H1 (cell line): ENCODE measurements at regions not wholly inside any gene's neighbourhood (a gene's known extent, or its start where the extent isn't known, plus 50 kb on each side); places are given as distances from the start of the nearest gene placed in this dataset.

Experiments used
- CTCF ChIA-PET: fragments of 300-600 bp; sonication (Branson Sonifier 250); formaldehyde crosslinking; loops from one replicate; lab custom pipeline; 2021; ENCODE audit not compliant: partially characterized antibody; lab: Charles Lee
- POLR2A ChIA-PET: fragments of 300-600 bp; sonication (Branson Sonifier 250); formaldehyde crosslinking; loops from one replicate; lab custom pipeline; 2021; ENCODE audit warnings: inconsistent platforms; ENCODE audit not compliant: partially characterized antibody; lab: Charles Lee
- DNase-seq, 2 experiments: peaks; one replicate each; pipeline versions ENCODE4 v3.0.0 to v3.0.0-alpha.2; 2010 to 2022; ENCODE audit warnings: low spot score in 2 of 2, low read depth in 1 of 2, mixed read lengths in 1 of 2
- FAIRE-seq: peaks from 2 replicates; lab custom pipeline; 2011; peaks lifted over from hg19 to GRCh38; lab: Jason Lieb, UNC
- H2AFZ ChIP-seq: 2 replicates; pipeline ENCODE4 v1.8.1; 2012; ENCODE audit warnings: low read length, inconsistent platforms
- H2AK5ac ChIP-seq: 2 replicates; pipeline ENCODE4 v1.6.1; 2013; ENCODE audit warnings: low read depth, low read length
- H2BK120ac ChIP-seq: replicated peaks from 2 replicates; pipeline ENCODE3; 2013; ENCODE audit warnings: low read depth, low read length, inconsistent platforms
- H2BK12ac ChIP-seq: 2 replicates; pipeline ENCODE4 v1.6.1; 2013; ENCODE audit warnings: low read depth, low read length
- H2BK15ac ChIP-seq: 2 replicates; pipeline ENCODE4 v1.6.1; 2013; ENCODE audit warnings: low read length
- H2BK20ac ChIP-seq: 2 replicates; pipeline ENCODE4 v1.6.1; 2013; ENCODE audit warnings: low read length
- H2BK5ac ChIP-seq: 2 replicates; pipeline ENCODE4 v1.6.1; 2013; ENCODE audit warnings: low read depth, low read length
- H3K14ac ChIP-seq: 2 replicates; pipeline ENCODE4 v1.6.1; 2013; ENCODE audit warnings: inconsistent platforms; ENCODE audit not compliant: insufficient read length
- H3K18ac ChIP-seq: 2 replicates; pipeline ENCODE4 v1.6.1; 2013; ENCODE audit warnings: low read length; ENCODE audit errors: extremely low read depth
- H3K23ac ChIP-seq: 2 replicates; pipeline ENCODE4 v1.6.1; 2013; ENCODE audit warnings: inconsistent platforms; ENCODE audit not compliant: insufficient read length
- H3K23me2 ChIP-seq: 2 replicates; pipeline ENCODE4 v1.6.1; 2013; ENCODE audit warnings: low read depth, low read length
- H3K27ac ChIP-seq: 2 replicates; pipeline ENCODE4 v1.6.1; 2011; ENCODE audit warnings: low read depth, low read length, inconsistent platforms
- H3K27me3 ChIP-seq, 4 experiments: replicated peaks in 1 of 4; 1 replicate in 1 of 4; 2 replicates in 3 of 4; pipeline versions ENCODE4 v1.6.1 to v1.8.1; 2011 to 2013; ENCODE audit warnings: low read length in 3 of 4, mild to moderate bottlenecking in 3 of 4, inconsistent platforms in 2 of 4, mixed read lengths in 2 of 4, moderate library complexity in 1 of 4; ENCODE audit not compliant: control insufficient read depth in 3 of 4, insufficient read depth in 3 of 4; ENCODE audit errors: extremely low read depth in 1 of 4
- H3K36me3 ChIP-seq, 4 experiments: 2 replicates each; pipeline versions ENCODE4 v1.6.1 to v1.8.1; 2011 to 2013; ENCODE audit warnings: mild to moderate bottlenecking in 4 of 4, low read length in 3 of 4, moderate library complexity in 2 of 4, control low read depth in 1 of 4, inconsistent platforms in 1 of 4; ENCODE audit not compliant: insufficient read depth in 4 of 4, control insufficient read depth in 2 of 4
- H3K4ac ChIP-seq: replicated peaks from 2 replicates; pipeline ENCODE3; 2013; ENCODE audit warnings: low read length, low read depth, mixed read lengths, inconsistent platforms; ENCODE audit not compliant: insufficient read length
- H3K4me1 ChIP-seq, 4 experiments: replicated peaks in 1 of 4; 1 replicate in 1 of 4; 2 replicates in 3 of 4; pipeline versions ENCODE4 v1.6.1 to v1.8.1; 2011 to 2013; ENCODE audit warnings: low read length in 3 of 4, inconsistent platforms in 2 of 4, mixed read lengths in 1 of 4; ENCODE audit not compliant: insufficient read depth in 4 of 4, control insufficient read depth in 3 of 4
- H3K4me2 ChIP-seq, 2 experiments: 2 replicates each; pipeline versions ENCODE4 v1.6.1 to v1.8.1; 2011 to 2013; ENCODE audit warnings: low read depth in 2 of 2, low read length in 2 of 2, control low read depth in 1 of 2, inconsistent platforms in 1 of 2, mild to moderate bottlenecking in 1 of 2; ENCODE audit not compliant: insufficient read depth in 1 of 2
- H3K4me3 ChIP-seq, 4 experiments: fragments of 200-600, 300-600 bp in 1 of 4; sonication (generic), shearing (Covaris generic), sonication (Bioruptor Twin) in 1 of 4; 2 replicates each; pipeline versions ENCODE4 v1.5.1 to v1.8.1; 2011 to 2016; ENCODE audit warnings: low read length in 4 of 4, low read depth in 3 of 4, control low read depth in 2 of 4, inconsistent platforms in 2 of 4, mild to moderate bottlenecking in 2 of 4, mixed read lengths in 1 of 4, moderate library complexity in 1 of 4; ENCODE audit not compliant: insufficient read depth in 2 of 4; ENCODE audit errors: extremely low read depth in 1 of 4
- H3K56ac ChIP-seq: replicated peaks from 2 replicates; pipeline ENCODE3; 2013; ENCODE audit warnings: low read depth, mild to moderate bottlenecking, mixed read lengths, low read length, inconsistent platforms; ENCODE audit not compliant: insufficient read length
- H3K79me1 ChIP-seq: 2 replicates; pipeline ENCODE4 v1.6.1; 2013; ENCODE audit warnings: low read depth, low read length, control low read depth
- H3K79me2 ChIP-seq, 2 experiments: 2 replicates each; pipeline versions ENCODE4 v1.6.1 to v1.8.1; 2012 to 2013; ENCODE audit warnings: low read length in 2 of 2, mild to moderate bottlenecking in 2 of 2, inconsistent platforms in 1 of 2; ENCODE audit not compliant: insufficient read depth in 2 of 2, control insufficient read depth in 1 of 2
- H3K9ac ChIP-seq, 4 experiments: replicated peaks in 1 of 4; 1 replicate in 1 of 4; 2 replicates in 3 of 4; pipeline versions ENCODE4 v1.6.1 to v1.8.1; 2011 to 2013; ENCODE audit warnings: low read depth in 3 of 4, low read length in 3 of 4, control low read depth in 2 of 4, mild to moderate bottlenecking in 2 of 4, moderate library complexity in 2 of 4, inconsistent platforms in 1 of 4; ENCODE audit errors: extremely low read depth in 1 of 4
- H3K9me3 ChIP-seq, 2 experiments: 2 replicates each; pipeline versions ENCODE4 v1.6.1 to v1.8.1; 2012 to 2013; ENCODE audit warnings: mild to moderate bottlenecking in 2 of 2, moderate library complexity in 2 of 2, control low read depth in 1 of 2, inconsistent platforms in 1 of 2, low read depth in 1 of 2, low read length in 1 of 2, mixed read lengths in 1 of 2; ENCODE audit not compliant: insufficient read depth in 2 of 2
- H4K20me1 ChIP-seq, 2 experiments: replicated peaks in 1 of 2; 2 replicates each; pipeline versions ENCODE3 to v1.8.1; 2011 to 2013; ENCODE audit warnings: inconsistent platforms in 2 of 2, low read length in 2 of 2, mild to moderate bottlenecking in 1 of 2; ENCODE audit not compliant: insufficient read depth in 2 of 2, control insufficient read depth in 1 of 2
- H4K5ac ChIP-seq: 2 replicates; pipeline ENCODE4 v1.6.1; 2013; ENCODE audit warnings: low read length, low read depth, mixed read lengths, inconsistent platforms; ENCODE audit not compliant: insufficient read length
- H4K8ac ChIP-seq: 2 replicates; pipeline ENCODE4 v1.8.0; 2013; ENCODE audit warnings: mild to moderate bottlenecking, moderate library complexity, low read length, inconsistent platforms; ENCODE audit not compliant: insufficient read depth; ENCODE audit errors: extremely low read depth
- H4K91ac ChIP-seq: replicated peaks from 2 replicates; pipeline ENCODE3; 2013; ENCODE audit warnings: low read length, mixed read lengths, inconsistent platforms; ENCODE audit not compliant: insufficient read length
- BACH1 ChIP-seq: IDR thresholded peaks from 2 replicates; pipeline ENCODE4 v1.6.1; 2012; ENCODE audit warnings: low read length, improper control_type of control experiment
- BCL11A ChIP-seq, 2 experiments: IDR thresholded peaks; one replicate each; pipeline ENCODE4 v1.6.1; 2011; ENCODE audit warnings: low read depth in 2 of 2, low read length in 2 of 2, mild to moderate bottlenecking in 2 of 2
- EZH2 ChIP-seq: fragments of 200-600 bp; sonication (generic); IDR thresholded peaks from 2 replicates; pipeline ENCODE4 v1.7.1; 2012; ENCODE audit warnings: low read depth, mild to moderate bottlenecking, moderate library complexity, low read length, inconsistent platforms; ENCODE audit not compliant: severe bottlenecking
- RFX5 ChIP-seq: IDR thresholded peaks from 2 replicates; pipeline ENCODE4 v1.6.1; 2011; ENCODE audit warnings: low read depth, low read length, improper control_type of control experiment, borderline replicate concordance
- TEAD4 ChIP-seq: IDR thresholded peaks from 2 replicates; pipeline ENCODE4 v1.6.1; 2012; ENCODE audit warnings: low read depth, low read length, inconsistent platforms, mixed read lengths
- WGBS, 2 experiments: shearing (Covaris generic) in 1 of 2; methylation state at CpG; one replicate each; pipeline versions ENCODE4 v1.1.6 to v1.1.7; 2013 to 2015; ENCODE audit warnings: low lambda C conversion rate in 2 of 2, mixed read lengths in 2 of 2, inconsistent platforms in 1 of 2, low coverage in 1 of 2, missing lambda C conversion rate in 1 of 2; ENCODE audit not compliant: insufficient replicate concordance in 2 of 2, insufficient coverage in 1 of 2, insufficient read length in 1 of 2; ENCODE audit errors: extremely low coverage in 1 of 2, missing lambda C conversion rate in 1 of 2; 5-methylcytosine and 5-hydroxymethylcytosine counted together

GRCh38 chr11:30758012-30758411 lies 171.9 kb upstream of the MPPED2 start:
- POLR2A ChIA-PET: no interaction called here

More at GRCh38 chr11:30758012-30758411, 171.9 kb upstream of the MPPED2 start:
- Histone ChIP-seq H3K79me2 (no peaks in the 10 kb centered on the region), H2BK5ac (no peak overlapping the region), H2AFZ (no peak overlapping the region), H3K14ac (no peak overlapping the region), H3K27me3 (no peaks in the 10 kb centered on the region), H3K9me3 (peaks cover 0 to 2% of the 10 kb centered on the region in 2 experiments; a peak in 1 of 4 replicates)
- DNase-seq (no peak), FAIRE-seq (no peak)
- WGBS, 2 experiments: 96% methylated on average over 3 of the region's 3 CpGs; no CpG with 5 or more reads in 1 of the 2 experiments
- TF ChIP-seq RFX5 (no peak), TEAD4 (no peak), BCL11A (IDR thresholded peaks at IDR 0.05; ENCODE audit: low read depth in 2 of 2, low read length in 2 of 2) (no peak), BACH1 (no peak), EZH2 (no peak)
- TF ChIP-seq, all 59 proteins: peak for 0
- Histone ChIP-seq H3K79me1 (no peaks in the 10 kb centered on the region), H4K5ac (no peak overlapping the region), H3K4me1 (no peaks in the 10 kb centered on the region), H3K36me3 (no peaks in the 10 kb centered on the region), H4K8ac (no peak overlapping the region), H2AK5ac (no peak overlapping the region), H3K9ac (no peak overlapping the region), H3K18ac (no peak overlapping the region), H3K4me2 (no peak overlapping the region), H3K4me3 (no peak overlapping the region), H2BK120ac (no peak overlapping the region), H3K23ac (no peak overlapping the region), H4K91ac (no peak overlapping the region), H2BK12ac (no peak overlapping the region), H3K23me2 (no peaks in the 10 kb centered on the region), H2BK20ac (no peak overlapping the region), H3K56ac (no peak overlapping the region), H4K20me1 (no peaks in the 10 kb centered on the region), H2BK15ac (no peak overlapping the region), H3K27ac (no peak overlapping the region), H3K4ac (no peak overlapping the region)
- CTCF ChIA-PET: no interaction called here
